ENCODE measurements at regions not wholly inside any gene's neighbourhood (a gene's known extent, or its start where the extent isn't known, plus 50 kb on each side); places are given as distances from the start of the nearest gene placed in this dataset.
"Not testable (repeated sequence)": the region's sequence is repeated elsewhere in the genome, so short reads cannot be mapped to it uniquely, and the experiment has no call there.

DNA sequence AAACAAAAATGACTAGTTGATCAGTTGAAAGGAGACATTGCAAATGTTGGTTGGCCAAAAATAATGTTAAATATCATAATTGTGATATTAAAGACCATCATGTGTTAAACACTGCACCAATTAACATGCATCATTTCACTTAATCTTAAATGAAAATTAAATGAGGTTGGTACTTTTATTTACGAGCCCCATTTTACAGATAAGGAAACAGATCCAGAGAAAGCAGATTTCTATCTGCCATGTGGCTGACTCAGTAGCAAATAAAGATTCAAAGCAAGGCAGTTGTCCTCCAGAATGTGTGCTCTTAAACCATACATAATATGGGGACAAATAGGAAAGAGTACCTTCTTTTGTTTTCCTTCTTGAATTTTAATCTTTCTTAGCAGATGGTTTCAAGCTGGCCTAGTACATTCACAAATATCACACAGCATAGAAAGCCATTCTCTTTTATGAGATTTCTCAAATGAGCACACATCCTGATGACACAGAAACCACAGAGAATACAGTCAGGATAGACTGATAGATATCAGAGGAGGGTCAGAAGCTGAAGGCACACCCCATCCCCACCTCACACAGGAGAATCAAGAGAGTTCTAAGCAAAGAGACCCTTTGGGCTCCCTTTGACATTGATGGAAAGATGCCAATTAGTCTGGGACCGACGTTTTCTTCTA, 647.9 kb upstream of the CAMK1G start:
- no peak for DNase-seq (ENCODE audit: low read depth, low spot score)

DNA sequence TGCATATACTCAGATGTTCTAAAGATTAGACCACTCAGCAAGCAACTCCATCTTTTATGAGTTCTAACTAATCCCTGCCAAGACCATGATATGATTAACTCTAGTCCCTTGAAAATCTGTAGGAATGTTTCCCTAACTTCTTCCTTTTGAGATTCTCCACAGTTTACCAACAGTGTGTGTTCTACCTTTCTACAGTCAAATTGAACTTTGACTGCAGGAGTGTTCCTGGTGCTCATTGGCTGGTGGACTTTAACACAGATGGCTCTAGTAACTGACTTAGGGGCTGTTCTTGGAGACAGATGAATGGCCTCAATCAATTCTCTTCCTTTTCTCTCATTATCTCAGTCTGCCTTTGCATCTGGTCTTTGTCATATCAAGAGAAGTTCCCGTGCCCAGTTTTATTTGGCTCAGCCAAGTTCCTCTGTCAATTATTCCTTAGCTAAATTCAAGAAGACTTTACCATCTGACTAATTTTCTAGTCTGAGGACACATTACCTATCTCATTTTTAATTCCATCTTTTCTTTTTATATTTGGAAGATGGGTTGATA, 643.9 kb upstream of the CAMK1G start:
- DNase-seq (ENCODE audit: low read depth, low spot score), result no peak

DNA sequence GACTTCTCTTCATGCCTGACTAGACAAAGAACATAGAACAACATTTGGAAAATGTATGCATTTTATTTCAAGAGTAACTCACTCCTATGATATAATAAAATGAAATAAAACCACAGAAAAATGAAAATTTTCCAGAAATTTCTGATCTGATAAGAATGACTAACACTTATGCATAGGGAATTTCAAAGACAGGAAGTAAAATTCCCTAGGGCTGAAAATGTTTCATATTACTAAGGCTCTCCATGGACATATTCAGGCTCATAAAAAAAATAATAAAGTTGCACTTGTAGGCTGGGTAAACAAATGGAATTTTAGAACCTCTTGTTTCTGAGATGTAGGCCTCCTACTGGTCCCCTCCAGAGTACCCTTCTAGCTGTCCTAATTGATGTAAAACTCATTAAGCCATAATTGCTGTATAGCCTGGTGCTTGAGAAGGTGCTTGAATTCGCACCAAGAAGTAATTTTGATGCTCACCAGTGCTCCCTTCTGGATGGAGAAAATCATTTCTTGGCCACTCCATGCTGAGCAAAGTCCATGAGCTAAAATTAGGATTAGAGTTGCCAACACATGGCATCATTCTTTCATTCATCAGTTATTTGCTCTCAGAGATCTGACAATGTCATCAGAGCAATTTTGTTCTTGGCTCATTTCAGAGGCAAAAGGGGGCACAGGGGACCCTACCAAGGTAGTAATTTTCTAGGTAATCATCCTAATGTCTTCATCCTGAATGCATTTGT, 641.0 kb upstream of the CAMK1G start:
- DNase-seq (ENCODE audit: low read depth, low spot score), result no peak

DNA sequence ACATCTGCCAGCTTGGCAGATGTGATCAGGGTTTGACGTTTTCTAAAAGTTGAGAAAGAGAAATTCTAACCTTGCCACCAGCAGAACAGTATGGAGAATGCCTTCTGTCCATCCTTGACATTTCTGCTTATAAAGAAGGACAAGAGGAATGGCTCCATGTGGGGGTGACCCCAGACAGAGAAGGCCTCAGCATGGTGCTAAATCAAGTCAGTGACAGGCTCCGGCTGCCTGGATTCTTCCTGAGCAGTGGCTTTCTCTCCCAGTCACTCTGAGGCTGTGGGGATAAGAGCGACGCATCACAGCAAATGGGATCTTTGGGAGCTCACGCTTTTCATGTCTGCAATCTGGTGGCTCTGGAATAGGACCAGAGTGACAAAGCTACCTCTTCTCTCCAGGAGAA, 640.2 kb upstream of the CAMK1G start:
- DNase-seq (ENCODE audit: low read depth, low spot score), result no peak

DNA sequence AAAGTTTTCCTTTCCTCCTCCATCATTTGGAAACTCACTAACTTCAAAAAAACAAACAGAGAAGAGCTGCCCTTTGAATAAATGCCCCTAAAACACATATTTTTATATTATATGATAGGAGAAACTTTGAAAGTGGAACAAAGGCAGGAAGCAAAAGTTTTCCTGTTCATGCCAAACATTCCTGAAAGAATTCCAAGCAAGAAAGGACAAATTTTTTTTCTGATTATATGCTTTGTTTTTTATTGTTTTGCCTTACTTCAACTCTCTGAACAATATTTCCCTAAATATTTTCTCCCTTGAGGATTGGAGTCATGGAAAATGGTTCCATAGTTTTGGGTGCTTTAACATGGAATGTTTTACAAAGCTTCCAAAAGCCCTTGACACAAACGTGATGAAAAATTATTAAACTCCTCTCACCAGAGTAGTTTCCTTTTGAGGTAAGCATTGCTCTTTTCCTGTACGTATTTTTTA, 638.5 kb upstream of the CAMK1G start:
- DNase-seq (ENCODE audit: low read depth, low spot score), result peak; percentile 63

DNA sequence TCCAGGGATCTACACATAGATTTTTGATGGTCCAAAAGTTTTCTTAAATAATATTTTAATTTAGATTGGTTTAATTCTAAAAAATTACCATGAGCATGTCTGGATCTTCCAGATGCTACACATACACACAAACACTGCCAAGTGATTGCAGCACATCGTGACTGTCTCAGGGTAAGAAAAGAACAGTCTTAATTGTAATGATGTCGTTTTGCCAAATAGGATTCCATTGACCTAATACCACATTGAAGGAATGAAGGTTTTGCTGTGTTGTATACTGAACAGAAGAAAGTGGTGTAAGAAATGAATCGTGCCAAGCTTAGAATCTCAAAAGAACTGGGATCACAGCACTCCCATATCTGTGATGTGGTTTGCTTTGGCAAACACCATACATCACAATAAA, 633.3 kb upstream of the CAMK1G start:
- DNase-seq (ENCODE audit: low read depth, low spot score), result no peak

DNA sequence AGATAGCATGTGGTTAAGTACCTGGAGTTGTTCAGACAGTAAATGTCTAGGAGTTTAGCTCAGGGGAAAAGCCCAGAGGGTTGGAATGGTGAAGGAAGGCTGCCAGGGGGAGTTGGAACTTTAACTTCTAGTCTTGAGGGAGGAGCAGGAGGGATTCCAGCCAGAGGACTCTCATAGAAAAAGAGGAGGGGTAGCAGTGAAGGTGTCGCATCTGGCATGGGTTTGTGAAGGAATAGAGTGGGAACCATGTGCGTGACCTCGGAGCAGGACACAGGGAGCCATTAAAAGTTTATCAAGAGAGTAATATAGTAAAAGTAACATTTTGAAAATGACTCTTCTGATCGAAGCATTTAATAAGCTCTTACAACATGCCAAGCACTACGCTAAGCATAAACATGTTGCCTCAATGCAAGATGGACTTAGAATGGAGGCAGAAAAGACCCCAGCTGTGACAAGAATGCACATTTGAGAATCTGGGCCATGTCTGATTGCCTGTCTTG, 632.4 kb upstream of the CAMK1G start:
- DNase-seq (ENCODE audit: low read depth, low spot score), result no peak

DNA sequence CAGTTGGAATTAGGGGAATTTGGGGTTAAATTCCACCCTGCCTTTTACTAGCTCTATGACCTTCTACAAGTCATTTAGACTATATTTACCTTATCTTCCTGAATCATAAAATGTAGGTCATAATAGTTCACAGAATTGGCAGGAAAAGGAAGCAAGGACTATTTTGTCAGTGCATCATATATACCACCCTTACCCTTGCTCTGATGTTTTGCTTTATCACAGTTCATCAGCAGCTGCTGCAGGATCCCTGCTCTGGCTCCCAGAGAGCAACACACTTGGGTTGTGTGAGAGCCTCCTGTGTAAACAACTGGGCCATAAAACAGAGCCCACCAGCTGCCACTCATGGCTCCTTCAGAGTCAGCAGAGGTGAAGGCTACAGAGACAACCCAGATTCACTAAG, 631.6 kb upstream of the CAMK1G start:
- peak; percentile 59 for DNase-seq (ENCODE audit: low read depth, low spot score)

DNA sequence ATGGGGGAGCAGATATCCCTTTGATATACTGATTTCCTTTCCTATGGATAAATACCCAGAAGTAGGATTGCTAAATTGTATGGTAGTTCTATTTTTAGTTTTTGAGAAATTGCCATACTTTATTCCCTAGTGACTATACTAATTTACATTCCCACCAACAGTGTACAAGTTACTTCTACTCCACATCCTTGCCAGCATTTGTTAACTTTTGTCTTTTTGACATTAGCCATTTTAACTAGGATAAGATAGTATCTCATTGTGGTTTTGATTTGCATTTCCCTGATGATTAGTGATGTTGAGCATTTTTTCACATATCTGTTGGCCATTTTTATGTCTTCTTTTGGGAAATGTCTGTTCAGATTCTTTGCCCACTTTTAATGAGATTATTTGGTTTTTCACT, 620.6 kb upstream of the CAMK1G start:
- no peak for DNase-seq (ENCODE audit: low read depth, low spot score)

DNA sequence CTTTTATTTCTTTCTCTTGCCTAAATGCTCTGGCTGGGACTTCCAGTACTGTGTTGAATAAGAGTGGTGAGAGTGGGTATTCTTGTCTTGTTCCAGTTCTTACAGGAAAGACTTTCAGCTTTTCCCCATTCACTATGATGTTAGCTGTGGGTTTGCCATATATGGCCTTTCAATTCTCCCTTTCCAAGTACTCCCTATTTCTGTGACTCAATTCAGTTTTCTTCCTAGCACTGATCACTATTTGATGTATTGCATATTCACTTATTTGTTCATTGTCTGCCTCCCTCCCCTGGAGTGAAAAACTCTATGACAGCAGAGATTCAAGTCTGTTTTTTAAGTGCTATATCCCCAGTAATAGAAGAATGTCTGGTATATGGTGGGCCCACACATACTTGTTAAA, 618.2 kb upstream of the CAMK1G start:
- no peak for DNase-seq (ENCODE audit: low read depth, low spot score)

DNA sequence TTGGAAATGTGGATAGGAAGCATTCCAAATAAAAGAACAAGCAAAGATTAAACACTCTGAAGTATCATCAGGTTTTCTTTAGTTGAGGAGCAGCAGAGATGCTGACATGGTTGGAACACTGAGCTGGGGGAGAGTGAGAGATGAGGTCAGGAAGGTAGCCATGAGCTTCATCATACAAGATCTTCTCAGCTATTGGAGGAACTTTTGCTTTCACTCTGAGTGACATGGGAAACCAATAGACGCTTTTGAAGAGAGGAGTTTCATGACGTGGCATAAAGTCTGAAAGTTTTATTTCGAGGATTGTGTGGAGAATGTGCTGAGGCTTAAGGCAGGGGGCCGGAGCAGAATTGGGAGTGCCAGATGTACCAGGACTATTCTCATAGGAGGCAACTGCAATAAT, 616.2 kb upstream of the CAMK1G start:
- no peak for DNase-seq (ENCODE audit: low read depth, low spot score)

DNA sequence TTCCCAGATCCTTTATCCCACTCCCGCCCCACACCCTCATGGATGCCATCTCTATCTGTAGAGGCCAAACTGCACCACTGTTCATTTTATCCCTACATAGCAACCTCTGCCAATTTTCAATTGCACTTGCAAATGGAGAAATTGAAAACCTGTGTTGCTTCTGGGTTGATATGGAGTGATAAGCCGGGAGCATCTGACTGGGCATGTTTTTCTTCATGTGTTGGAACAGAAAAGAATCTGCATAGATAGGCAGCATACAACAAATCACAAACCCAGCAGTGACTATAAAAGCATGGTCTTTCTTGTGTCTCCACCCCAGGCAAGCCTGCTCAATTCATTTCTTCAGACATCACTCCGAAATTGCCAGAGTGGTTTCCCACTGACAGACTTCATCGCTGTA, 608.8 kb upstream of the CAMK1G start:
- DNase-seq (ENCODE audit: low read depth, low spot score), result no peak

DNA sequence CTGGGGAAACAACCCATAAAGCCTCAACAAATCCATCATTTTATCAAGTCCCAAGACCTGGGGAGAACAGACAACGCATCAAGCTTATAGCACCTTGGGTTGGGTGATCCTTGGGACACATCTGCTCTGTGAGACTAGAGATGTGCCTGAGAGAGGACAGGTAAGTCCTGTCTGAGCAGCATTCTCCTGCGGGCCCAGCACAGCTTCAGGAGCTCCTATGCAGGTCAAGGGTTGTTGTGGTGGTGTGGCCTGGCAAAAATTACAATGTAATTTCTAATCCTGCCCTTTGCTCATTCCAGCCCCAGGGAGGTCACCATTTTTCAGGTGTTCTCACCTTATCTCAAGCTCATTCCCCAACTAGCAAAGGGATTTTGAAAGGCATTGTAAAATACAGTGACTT, 608.1 kb upstream of the CAMK1G start:
- no peak for DNase-seq (ENCODE audit: low read depth, low spot score)

DNA sequence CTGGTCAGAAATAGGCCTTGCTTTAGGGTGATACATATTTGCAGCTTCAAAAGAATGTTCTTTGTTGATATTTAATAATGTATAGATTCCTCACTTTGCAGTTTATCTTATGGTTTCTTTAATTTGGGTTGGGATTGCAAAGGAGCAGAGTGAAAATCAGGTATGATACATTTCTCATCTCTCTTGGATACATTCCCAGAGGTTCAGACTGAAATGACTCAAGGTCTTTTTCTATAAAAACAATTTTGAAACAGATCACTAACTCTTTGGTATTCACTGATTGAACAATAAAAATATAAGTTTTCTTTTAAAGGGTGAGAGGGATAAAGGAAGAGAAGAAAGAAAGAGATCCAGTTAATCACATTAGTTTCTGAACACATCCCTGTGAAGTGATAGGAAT, 606.5 kb upstream of the CAMK1G start:
- no peak for DNase-seq (ENCODE audit: low read depth, low spot score)

DNA sequence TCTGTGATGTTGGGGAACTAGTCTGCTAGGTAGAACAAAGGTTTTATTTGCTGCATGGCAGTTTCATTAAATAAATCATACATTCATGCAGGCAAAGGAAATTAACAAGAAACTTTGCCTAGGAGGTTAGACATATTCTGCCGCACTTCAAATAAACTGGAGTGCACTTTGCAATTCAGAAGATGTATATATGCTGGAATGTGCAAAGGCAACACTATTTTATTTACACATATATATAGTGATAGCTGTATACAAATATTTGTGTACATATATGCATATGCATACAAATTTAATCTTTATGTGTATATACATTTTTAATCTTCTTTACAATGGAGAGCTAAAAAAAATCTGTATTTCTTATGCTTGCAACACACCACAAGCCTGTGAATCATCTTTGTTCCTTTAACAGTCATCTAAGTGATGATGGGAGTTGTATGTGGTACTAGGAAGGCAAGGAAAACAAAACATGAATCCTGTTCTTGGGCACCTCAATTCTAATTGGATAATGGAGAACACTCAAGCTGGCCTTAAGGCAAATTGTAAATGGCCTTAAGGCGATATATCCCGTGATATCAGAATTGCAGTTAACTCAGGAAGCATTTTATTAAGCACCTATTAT, 605.8 kb upstream of the CAMK1G start:
- no peak for DNase-seq (ENCODE audit: low read depth, low spot score)

DNA sequence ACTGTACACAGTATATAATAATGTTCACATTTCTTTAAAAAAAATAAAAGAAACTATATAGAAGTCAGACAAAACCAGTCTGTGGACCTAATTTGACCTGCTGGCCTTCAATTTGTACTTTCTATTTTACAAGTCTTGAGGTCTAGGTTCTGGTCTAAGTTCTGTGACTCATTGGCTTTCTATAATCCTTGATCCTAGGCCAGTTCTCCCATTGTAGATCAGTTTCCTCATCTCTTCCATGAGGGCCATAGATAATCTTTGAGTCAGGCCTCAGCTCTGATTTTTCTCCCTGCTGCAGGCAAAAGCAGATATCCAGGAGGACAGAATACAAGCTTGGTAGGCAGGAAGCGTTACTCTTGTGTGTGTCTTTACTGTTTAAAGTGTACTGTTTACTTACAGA, 603.7 kb upstream of the CAMK1G start:
- DNase-seq (ENCODE audit: low read depth, low spot score), result no peak

DNA sequence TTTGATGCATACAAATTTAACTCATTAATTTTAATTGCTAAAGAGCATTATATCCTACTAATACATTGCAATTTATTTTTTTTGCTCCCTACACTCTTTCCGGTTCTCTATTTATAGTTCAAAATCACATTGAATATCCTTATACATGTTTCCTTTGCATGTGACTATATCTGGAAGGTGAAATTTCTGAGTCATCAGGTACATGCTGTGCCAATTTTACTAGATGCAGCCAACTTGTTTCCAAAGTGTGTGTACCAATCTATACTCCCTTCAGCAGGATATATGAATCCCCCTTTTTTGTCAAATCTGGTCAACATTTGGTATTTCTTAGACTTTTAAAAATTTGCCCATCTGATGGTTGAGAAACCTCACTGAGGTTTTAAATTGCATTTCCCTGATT, 602.9 kb upstream of the CAMK1G start:
- DNase-seq (ENCODE audit: low read depth, low spot score), result no peak

DNA sequence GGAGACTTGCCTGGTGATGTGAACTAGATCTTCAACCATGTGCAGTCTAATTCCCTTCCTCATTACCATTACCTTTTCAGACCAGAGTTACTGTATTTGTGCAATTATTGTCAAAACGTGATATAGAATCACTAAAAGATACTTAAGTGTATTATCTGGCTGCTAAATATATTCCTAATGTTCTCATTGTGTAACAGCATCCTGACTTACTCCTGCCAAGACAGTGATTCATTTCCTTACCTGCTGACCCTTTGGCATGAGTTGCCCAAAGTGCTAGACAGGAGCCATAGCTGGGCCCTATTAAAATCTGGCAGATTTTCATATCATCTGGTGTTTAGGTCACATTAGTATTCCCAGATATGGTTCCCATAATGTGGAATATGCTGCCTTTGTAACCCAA, 598.3 kb upstream of the CAMK1G start:
- DNase-seq (ENCODE audit: low read depth, low spot score), result peak; percentile 43

DNA sequence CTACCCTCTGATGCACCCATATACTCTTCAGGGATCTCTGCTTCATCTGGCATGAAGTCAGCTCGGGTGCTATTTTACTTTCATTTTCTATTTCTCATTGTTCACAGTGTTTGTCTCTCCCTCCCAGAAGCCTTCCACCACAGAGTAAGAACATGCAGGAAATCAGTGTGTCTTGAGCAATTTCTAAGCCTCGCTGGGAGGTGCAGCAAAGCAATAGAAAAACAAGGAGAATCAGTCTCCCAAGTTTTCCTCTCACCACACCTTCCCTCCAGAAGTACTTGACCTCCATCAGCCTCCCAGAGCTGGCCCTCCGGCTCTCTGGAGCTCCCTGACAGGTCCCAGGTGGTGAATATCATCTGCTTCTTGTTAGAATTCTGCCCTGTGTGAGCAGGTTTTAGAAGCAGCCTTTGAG, 594.7 kb upstream of the CAMK1G start:
- DNase-seq (ENCODE audit: low read depth, low spot score), result no peak

DNA sequence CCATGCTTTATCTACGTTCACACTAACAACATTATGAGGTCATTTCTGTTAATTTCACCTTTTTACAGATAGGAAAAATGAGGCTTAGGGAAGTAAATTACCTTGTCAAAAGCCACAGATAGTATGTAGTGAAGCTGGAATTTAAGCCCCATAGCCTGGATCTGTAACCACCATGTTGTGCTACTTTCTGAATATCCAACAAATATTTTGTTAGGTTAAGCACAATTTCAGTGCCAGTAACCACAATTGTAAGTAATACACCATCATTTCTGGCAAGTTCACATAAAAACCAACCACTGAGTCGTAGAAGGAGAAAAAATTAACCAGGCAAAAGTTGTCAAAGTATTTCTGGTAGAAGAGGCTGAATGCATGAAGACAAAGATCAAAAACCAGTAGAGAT, 593.1 kb upstream of the CAMK1G start:
- DNase-seq (ENCODE audit: low read depth, low spot score), result no peak

DNA sequence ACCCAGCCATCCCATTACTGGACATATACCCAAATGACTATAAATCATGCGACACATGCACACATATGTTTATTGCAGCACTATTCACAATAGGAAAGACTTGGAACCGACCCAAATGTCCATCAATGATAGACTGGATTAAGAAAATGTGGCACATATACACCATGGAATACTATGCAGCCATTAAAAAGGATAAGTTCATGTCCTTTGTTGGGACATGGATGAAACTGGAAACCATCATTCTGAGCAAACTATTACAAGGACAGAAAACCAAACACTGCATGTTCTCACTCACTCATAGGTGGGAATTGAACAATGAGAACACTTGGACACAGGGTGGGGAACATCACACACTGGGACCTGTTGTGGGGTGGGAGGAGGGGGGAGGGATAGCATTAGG, 586.5 kb upstream of the CAMK1G start:
- not testable (repeated sequence) for DNase-seq (ENCODE audit: low read depth, low spot score)

DNA sequence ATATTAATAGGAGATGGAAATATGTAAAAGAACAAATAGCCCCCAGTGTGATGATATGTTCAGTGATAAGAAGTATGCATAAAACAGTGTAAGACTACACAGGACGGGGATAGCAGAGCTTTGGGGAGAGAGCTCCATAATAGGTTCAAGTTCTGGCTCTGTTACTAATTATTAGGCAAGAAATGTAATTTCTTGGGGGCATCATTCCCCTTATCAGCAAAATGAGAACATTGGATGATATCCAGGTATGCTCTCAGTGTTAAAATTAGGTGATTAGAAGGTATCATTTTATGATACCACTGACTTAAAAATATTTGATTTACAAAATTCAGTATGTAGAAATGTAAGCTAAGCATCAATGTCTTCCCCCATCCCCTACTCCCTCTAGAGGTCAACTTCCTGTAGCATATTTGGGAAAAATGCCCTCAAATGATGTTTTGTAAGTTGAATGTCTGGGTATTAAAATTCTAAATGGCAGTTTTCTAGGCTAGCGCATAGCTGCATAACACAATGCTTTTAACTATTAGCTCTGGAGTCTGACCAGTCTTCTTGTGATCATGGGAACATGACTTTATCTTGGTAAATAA, 585.7 kb upstream of the CAMK1G start:
- DNase-seq (ENCODE audit: low read depth, low spot score), result no peak

Measured in pulmonary artery endothelial cell (primary cell).